ENCODE measurements at regions not wholly inside any gene's neighbourhood (a gene's known extent, or its start where the extent isn't known, plus 50 kb on each side); places are given as distances from the start of the nearest gene placed in this dataset.

DNA sequence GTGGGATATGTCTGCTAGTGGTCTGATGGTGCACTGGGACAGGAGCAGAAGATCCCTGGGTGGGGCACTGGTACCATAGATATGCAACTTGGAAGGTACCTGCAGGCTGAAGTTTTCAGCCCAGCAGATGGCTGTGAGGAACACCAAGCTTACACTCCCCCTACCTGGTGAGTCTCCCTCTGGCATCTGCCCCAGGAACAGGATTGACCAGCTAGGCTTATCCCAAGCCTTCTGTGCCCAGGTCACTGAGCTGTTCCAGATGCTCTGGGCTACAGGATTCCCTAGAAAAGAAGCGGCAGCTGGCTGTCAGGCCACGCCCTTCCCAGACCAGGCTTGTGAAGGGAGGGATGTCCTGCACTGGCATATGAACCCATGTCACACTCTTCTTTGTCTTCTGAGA is 1130.0 kb downstream of the NAALADL2 start:
- TF ChIP-seq, protein P1, sequence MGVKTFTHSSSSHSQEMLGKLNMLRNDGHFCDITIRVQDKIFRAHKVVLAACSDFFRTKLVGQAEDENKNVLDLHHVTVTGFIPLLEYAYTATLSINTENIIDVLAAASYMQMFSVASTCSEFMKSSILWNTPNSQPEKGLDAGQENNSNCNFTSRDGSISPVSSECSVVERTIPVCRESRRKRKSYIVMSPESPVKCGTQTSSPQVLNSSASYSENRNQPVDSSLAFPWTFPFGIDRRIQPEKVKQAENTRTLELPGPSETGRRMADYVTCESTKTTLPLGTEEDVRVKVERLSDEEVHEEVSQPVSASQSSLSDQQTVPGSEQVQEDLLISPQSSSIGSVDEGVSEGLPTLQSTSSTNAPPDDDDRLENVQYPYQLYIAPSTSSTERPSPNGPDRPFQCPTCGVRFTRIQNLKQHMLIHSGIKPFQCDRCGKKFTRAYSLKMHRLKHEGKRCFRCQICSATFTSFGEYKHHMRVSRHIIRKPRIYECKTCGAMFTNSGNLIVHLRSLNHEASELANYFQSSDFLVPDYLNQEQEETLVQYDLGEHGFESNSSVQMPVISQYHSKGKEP (CRISPR knock-in tag; IDR thresholded peaks at IDR 0.05) = no peak
- TF ChIP-seq NFYB (CRISPR knock-in tag; IDR thresholded peaks at IDR 0.05) (no peak), TBX3 (IDR thresholded peaks at IDR 0.05; ENCODE audit: borderline replicate concordance) (no peak), RFX5 (IDR thresholded peaks at IDR 0.05; ENCODE audit: low read depth, low read length) (no peak), POLR2AphosphoS5 (IDR thresholded peaks at IDR 0.05; ENCODE audit: low read depth, low read length) (no peak), ZBTB1 (CRISPR knock-in tag; IDR thresholded peaks at IDR 0.05; ENCODE audit: borderline replicate concordance) (no peak), ZNF7 (CRISPR knock-in tag; IDR thresholded peaks at IDR 0.05) (no peak)
